ENCODE measurements at regions not wholly inside any gene's neighbourhood (a gene's known extent, or its start where the extent isn't known, plus 50 kb on each side); places are given as distances from the start of the nearest gene placed in this dataset.

DNA sequence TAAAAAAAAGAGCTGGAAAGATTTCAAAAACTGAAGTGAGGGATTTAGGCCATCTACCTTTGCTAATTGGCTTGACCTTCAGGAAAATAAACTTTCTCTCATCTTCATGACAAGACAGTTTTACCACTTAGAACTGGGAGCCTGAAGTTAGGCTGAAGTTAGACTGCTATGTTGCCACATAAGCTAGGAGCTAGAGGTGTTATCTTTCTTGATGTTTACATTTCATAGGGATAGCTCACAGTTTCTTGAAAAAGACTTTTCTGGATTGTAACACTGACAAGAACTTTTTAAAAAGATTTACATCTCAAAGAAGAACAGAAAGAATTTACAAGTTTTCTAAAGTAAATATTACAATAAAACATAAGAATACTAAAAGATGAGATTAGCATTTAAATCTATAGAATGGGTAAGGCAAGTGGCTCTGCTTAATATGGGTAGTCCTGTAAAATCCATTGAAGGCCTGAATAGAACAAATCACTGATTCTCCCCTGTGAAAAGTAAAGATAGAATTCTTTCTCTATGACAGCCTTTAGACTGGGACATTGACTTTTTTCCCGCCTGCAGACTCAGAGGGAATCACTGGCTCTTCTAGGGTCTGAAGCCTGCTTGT, 1665.4 kb upstream of the CDH9 start:
- Histone ChIP-seq H3K27me3 (ENCODE audit: control insufficient read depth in 2 of 2, insufficient read depth in 2 of 2, low read length in 2 of 2) (no peaks in the 10 kb centered on the region), H3K4me1 (ENCODE audit: control insufficient read depth, extremely low read depth, insufficient read depth, low read length) (no peaks in the 10 kb centered on the region), H3K9me1 (replicated peaks; ENCODE audit: control insufficient read depth, extremely low read depth, insufficient read depth, low read length) (no peaks in the 10 kb centered on the region), H3K9ac (replicated peaks; ENCODE audit: extremely low read depth, insufficient read depth, low read length) (no peak overlapping the region), H3K79me2 (ENCODE audit: control insufficient read depth, insufficient read depth, low read length) (no peaks in the 10 kb centered on the region), H3K4me3 (replicated peaks in 1 of 3; ENCODE audit: insufficient read depth in 1 of 3, low read depth in 1 of 3, low read length in 3 of 3) (no peak overlapping the region), H3K27ac (ENCODE audit: insufficient read depth, low read depth, low read length) (no peak overlapping the region), H3K4me2 (ENCODE audit: insufficient read depth, low read length) (no peak overlapping the region), H2AFZ (ENCODE audit: low read depth, low read length) (no peak overlapping the region), H4K20me1 (replicated peaks; ENCODE audit: control insufficient read depth, extremely low read depth, insufficient read depth, low read length) (no peaks in the 10 kb centered on the region), H3K36me3 (ENCODE audit: control insufficient read depth in 2 of 2, extremely low read depth in 1 of 2, insufficient read depth in 2 of 2, low read length in 2 of 2) (no peaks in the 10 kb centered on the region), H3K9me3 (replicated peaks; ENCODE audit: control insufficient read depth, insufficient read depth, low read length) (no peaks in the 10 kb centered on the region)
- FAIRE-seq (no peak), DNase-seq (ENCODE audit: low read depth, low spot score) (no peak)
- dilution Hi-C loops (cut with MboI; ENCODE audit: extremely low pct_ligation_motif_present, low sequenced_read_pairs), result no loop called here
- no TSS peak for BruUV-seq (replicated peaks)
- ChIA-PET CTCF (no interaction called here), POLR2A (no interaction called here)
- intact Hi-C loops (cut with micrococcal nuclease), result no loop called here
- no peak for TF ChIP-seq EZH2 (IDR thresholded peaks at IDR 0.05; ENCODE audit: borderline replicate concordance, low read depth, low read length, severe bottlenecking)
- TF ChIP-seq, protein P1, sequence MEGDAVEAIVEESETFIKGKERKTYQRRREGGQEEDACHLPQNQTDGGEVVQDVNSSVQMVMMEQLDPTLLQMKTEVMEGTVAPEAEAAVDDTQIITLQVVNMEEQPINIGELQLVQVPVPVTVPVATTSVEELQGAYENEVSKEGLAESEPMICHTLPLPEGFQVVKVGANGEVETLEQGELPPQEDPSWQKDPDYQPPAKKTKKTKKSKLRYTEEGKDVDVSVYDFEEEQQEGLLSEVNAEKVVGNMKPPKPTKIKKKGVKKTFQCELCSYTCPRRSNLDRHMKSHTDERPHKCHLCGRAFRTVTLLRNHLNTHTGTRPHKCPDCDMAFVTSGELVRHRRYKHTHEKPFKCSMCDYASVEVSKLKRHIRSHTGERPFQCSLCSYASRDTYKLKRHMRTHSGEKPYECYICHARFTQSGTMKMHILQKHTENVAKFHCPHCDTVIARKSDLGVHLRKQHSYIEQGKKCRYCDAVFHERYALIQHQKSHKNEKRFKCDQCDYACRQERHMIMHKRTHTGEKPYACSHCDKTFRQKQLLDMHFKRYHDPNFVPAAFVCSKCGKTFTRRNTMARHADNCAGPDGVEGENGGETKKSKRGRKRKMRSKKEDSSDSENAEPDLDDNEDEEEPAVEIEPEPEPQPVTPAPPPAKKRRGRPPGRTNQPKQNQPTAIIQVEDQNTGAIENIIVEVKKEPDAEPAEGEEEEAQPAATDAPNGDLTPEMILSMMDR (IDR thresholded peaks at IDR 0.05; ENCODE audit: extremely low read depth in 1 of 2, insufficient read depth in 1 of 2, low read depth in 1 of 2, low read length in 2 of 2), result no peak
- TF ChIP-seq POLR2AphosphoS5 (IDR thresholded peaks at IDR 0.05; ENCODE audit: insufficient read depth, low read depth, low read length), result no peak
- TF ChIP-seq POLR2A (IDR thresholded peaks at IDR 0.05; ENCODE audit: low read depth, low read length), result no peak
- TF ChIP-seq FOS (IDR thresholded peaks at IDR 0.05; ENCODE audit: borderline replicate concordance, insufficient read depth, low read length), result no peak
- no peak for TF ChIP-seq GATA2 (IDR thresholded peaks at IDR 0.05; ENCODE audit: insufficient read depth, insufficient read length, low read depth, low read length)
- TF ChIP-seq, protein P2, sequence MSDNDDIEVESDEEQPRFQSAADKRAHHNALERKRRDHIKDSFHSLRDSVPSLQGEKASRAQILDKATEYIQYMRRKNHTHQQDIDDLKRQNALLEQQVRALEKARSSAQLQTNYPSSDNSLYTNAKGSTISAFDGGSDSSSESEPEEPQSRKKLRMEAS (IDR thresholded peaks at IDR 0.05; ENCODE audit: insufficient read depth, insufficient read length), result no peak
- no peak for TF ChIP-seq JUN (IDR thresholded peaks at IDR 0.05; ENCODE audit: borderline replicate concordance, insufficient read depth, insufficient read length, low read depth)
- no peak for TF ChIP-seq MYC (IDR thresholded peaks at IDR 0.05; ENCODE audit: low read depth, low read length)

Measured in endothelial cell of umbilical vein (primary cell).